HEK293T (cell line): ENCODE measurements at regions not wholly inside any gene's neighbourhood (a gene's known extent, or its start where the extent isn't known, plus 50 kb on each side); places are given as distances from the start of the nearest gene placed in this dataset.
"Not testable (repeated sequence)": the region's sequence is repeated elsewhere in the genome, so short reads cannot be mapped to it uniquely, and the experiment has no call there.

Experiments
- BHLHE40 ChIP-seq: fragments of 450-650 bp; IDR thresholded peaks from 2 replicates; pipeline ENCODE4 v1.6.1; 2016; ENCODE audit warnings: mild to moderate bottlenecking, moderate library complexity, borderline replicate concordance
- HDGF ChIP-seq: fragments of 450-650 bp; IDR thresholded peaks from 2 replicates; pipeline ENCODE4 v1.6.1; 2017; ENCODE audit warnings: antibody characterized with exemption, borderline replicate concordance
- NFRKB ChIP-seq: fragments of 450-650 bp; IDR thresholded peaks from 2 replicates; pipeline ENCODE4 v1.6.1; 2016; ENCODE audit warnings: mild to moderate bottlenecking, moderate library complexity
- ZNF384 ChIP-seq: fragments of 450-650 bp; IDR thresholded peaks from 2 replicates; pipeline ENCODE4 v1.6.1; 2016
- TF ChIP-seq, protein P1 (sequence below): fragments of 450-650 bp; IDR thresholded peaks from 2 replicates; pipeline ENCODE4 v1.6.1; 2016

DNA sequence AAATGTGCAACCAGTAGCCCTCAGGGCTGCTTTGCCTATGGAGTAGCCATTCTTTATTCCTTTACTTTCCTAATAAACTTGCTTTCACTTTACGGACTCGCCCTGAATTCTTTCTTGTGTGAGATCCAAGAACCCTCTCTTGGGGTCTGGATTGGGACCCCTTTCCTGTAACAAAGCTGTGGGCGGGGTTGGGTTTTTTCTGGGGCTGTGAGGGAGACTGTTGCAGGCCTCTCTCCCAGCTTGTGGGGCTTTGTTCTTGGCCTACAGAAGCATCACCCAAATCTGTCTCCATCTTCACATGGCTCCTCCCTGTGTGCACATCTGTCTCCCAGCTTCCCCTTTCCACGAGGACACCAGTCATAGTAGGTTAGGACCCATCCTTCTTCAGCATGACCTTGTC is 154.5 kb downstream of the LPIN1 start:
- TF ChIP-seq, protein P1, sequence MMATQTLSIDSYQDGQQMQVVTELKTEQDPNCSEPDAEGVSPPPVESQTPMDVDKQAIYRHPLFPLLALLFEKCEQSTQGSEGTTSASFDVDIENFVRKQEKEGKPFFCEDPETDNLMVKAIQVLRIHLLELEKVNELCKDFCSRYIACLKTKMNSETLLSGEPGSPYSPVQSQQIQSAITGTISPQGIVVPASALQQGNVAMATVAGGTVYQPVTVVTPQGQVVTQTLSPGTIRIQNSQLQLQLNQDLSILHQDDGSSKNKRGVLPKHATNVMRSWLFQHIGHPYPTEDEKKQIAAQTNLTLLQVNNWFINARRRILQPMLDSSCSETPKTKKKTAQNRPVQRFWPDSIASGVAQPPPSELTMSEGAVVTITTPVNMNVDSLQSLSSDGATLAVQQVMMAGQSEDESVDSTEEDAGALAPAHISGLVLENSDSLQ, result not testable (repeated sequence)
- not testable (repeated sequence) for TF ChIP-seq ZNF384, HDGF, NFRKB, BHLHE40
